ENCODE measurements at regions not wholly inside any gene's neighbourhood (a gene's known extent, or its start where the extent isn't known, plus 50 kb on each side); places are given as distances from the start of the nearest gene placed in this dataset.

DNA sequence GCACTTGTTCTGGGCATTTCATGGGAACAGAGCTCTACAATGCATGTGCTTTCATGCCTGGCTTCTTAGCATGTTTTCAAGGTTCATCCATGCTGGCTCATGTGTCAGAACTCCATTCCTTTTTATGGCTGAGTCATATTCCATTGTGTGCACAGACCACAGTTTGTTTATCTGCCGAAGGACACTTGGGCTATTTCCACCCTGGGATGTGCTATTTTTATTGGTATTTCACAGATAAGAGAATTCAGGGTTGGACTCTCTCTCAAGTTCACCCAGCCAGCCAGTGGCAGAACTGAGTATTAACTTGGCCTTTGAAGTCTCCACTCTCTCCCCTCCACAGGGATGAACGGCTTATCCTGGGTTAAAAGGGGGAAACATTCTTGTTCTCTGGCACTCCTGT, 190.7 kb upstream of the GPR26 start:
- DNase-seq (ENCODE audit: extremely low spot score, insufficient read length, low read depth) (no peak), FAIRE-seq (no peak)

DNA sequence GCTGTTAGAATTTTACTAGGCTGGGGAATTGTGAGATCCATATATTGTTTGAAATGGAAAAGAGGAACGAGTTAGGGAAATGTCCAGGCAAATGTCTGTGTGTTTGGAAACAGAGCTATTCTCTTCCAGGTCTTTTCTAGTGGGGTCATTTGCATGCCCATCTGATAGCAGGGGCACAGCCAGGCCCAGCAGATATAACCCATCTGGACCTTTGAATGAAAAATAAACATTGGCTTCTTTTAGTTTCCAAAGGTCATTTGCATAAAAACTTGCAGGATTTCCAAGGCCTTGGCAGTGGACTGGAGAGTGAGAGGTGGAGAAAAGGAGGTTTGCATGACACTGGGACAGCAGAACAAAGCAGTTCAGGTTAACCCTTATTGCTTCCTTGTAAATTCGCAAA, 188.0 kb upstream of the GPR26 start:
- no peak for FAIRE-seq

DNA sequence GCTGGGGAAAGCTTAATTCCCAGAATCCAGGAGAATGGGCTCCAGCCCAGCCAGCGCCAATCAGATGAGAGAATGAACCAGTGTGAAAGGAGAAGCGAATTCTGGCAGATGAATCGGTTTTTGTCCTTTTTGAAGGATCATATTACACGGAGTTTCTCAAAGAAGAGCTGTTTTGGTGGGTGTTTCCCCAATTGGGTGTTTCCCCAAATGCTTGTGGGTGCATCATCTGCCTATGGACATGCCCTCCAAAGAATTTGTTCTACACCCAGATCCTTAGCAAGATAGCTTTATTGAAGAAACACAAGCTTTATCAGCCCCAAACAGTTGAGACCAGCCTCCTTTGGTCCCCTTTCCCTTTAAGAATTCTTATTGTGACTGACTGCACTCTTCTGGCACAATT, 186.5 kb upstream of the GPR26 start:
- no peak for FAIRE-seq

More for the DNA sequence above, 188.0 kb upstream of the GPR26 start:
- DNase-seq (ENCODE audit: extremely low spot score, insufficient read length, low read depth) = no peak

DNA sequence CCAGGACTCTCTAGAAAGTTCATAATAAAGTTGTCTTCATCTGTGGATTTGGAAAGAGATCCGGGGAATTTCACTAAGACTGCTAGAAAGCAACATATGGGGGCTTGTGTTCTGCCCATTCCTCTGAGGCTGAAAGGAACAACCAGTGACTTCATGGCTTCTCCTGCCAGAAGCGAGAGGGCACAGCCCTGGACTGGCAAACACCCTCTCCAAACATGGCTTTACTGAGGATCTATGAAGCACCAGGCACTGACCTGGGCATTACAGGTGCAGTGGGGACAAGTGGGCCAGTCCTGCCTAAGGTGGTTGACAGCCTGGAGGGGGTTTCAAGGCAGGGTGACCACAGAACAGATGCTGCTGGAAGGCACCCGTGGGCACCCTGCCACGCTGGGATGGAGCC, 185.8 kb upstream of the GPR26 start:
- no peak for DNase-seq (ENCODE audit: extremely low spot score, insufficient read length, low read depth)
- no peak for FAIRE-seq

More for the DNA sequence above, 186.5 kb upstream of the GPR26 start:
- DNase-seq (ENCODE audit: extremely low spot score, insufficient read length, low read depth) = no peak

DNA sequence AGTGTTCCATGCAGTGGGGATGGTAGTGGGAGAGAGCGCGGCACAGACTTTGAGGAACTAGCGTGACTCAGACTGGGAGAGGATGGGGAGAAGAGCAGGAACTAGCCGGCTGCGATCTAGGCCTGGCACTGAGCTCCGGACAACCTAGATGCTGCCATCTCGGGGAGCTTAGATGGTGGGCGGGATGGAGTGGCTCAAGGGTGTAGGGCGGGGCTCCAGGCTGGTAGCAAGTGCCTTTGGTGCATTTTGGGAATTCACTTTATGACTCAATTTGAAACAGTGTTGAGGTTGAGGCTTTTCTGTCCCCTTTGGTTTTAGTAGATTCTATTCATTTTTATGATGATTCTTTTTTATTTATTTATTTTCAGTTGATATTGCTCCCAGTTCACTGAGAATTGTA, 185.3 kb upstream of the GPR26 start:
- peak; percentile 9 for DNase-seq (ENCODE audit: extremely low spot score, insufficient read length, low read depth)
- no peak for FAIRE-seq

DNA sequence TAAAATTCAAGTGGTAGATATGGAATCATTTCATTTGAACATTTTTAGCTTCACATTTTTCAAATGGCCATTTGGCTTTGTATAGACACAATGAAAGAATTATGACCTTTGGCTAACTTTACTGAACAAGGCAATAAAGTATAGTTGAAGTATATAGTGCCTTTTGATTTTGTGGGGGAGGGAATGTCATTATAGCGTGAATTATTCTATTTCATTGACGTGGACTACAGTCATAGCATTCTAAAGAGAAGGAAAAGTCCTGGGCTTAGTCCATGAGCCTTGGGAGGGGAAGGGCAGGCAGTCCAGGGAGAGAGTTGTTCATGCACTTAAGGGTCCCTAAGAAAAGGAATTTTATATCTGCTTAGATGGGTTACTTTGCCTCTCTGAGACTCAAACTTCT, 181.4 kb upstream of the GPR26 start:
- FAIRE-seq (no peak), DNase-seq (ENCODE audit: extremely low spot score, insufficient read length, low read depth) (no peak)

DNA sequence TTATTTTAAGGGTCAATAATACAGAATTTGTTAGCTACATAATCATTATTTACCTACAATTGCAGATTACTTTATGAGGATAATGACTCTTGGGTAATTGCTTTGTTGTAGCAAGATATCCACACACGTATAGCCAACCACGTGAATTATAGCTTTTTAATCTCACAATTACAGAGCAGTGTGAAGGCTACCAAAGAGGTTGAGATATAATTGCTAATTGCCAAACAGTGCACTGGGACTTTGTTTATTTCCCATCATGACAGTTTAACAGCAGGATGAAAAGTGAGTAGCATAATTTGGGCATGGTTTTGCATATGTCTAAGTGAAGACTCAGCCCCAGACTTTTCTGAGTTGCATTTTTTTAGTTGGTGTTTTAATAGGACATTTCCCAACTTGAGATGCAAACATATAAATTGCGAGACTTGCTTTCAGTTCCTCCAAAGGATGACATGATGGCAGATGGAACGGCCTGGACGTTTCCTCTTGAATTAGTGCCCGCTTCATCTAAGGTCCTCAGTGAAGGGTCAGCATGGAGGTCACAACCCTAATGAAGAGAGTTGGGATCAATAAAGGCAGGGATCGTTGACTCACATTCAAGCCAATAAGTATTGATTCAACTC, 180.7 kb upstream of the GPR26 start:
- FAIRE-seq (no peak), DNase-seq (ENCODE audit: extremely low spot score, insufficient read length, low read depth) (no peak)

DNA sequence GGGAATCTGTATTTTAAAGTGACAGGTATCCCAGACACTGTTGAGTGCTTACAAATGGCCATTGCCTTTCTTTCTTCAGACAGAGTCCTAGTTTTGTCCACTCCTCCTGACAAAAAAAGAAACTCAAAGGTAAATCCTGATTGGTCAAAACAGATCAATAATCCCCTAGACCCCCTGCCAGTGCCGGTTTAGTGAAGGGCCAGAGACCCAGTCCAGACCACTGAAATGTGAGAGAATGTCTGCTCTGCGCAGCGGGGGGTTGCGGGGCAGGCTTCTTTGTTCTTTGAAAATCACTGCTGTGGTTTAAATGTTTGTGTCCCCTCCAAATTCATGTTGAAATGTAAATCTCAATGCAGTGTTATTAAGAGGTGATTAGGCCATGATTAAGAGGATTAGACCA, 177.7 kb upstream of the GPR26 start:
- DNase-seq (ENCODE audit: extremely low spot score, insufficient read length, low read depth) (no peak), FAIRE-seq (no peak)

DNA sequence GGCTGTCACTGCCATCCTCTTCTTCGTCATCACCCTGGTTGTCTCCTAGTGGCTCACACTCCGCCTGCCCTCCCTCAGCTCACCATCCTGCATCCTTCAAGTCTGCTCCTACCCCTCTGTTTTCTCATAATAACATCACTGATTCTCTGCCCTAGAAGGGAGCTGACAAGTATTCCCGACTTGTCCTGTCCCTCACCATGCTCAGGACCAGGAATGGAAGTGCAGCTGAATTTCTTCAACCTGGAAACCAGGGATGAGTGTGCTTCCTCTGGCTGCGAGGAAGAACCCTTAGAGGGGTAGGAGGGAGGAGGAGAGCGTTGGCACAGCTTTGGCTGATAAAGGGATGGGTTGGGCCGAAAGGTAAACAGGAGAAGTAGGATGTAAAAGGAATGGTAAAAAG, 174.8 kb upstream of the GPR26 start:
- DNase-seq (ENCODE audit: extremely low spot score, insufficient read length, low read depth) (no peak), FAIRE-seq (no peak)

DNA sequence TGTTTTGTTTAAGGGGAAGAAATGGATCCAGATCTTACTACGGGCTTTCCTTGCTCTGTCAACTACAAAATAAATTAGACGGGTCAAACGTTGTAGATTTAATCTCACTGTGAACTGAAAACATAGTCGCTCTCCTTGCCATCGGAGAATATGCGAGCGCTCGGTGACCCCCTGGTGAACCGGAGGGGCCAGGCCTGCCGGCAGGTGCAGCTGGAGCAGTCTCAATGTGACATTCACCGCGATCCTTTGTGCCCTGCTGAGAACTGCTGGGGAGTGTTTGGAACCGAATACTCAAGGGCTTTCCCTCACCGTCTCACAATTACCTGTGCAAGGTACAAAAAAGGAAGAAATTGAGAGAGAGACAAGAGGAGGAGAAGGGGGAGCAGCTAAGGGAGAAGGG, 174.1 kb upstream of the GPR26 start:
- no peak for DNase-seq (ENCODE audit: extremely low spot score, insufficient read length, low read depth)
- FAIRE-seq = no peak

DNA sequence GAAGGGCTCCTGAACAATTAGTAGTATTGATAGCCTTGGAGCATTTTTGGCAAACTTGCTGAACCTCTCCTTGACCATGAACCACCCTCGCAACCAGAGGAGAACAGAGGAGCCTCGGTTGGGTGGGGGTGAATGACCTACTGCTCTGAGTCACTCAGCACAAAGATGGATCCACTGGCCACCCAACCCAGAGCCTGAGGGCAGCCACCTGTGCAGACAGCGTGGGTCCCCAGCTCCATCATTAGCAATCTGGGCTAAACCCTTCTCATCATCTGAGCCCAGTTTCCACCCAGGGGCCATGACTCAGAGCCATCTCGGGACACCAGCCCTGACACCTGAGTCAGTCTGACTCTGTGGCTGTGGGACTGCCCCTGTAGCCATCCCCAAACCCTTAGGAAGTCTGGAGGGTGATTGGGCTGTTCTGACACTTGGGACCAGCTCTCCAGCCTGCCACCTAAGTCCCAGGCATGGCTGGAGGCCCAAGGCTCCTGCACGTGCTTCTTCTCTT, 171.8 kb upstream of the GPR26 start:
- no peak for FAIRE-seq

DNA sequence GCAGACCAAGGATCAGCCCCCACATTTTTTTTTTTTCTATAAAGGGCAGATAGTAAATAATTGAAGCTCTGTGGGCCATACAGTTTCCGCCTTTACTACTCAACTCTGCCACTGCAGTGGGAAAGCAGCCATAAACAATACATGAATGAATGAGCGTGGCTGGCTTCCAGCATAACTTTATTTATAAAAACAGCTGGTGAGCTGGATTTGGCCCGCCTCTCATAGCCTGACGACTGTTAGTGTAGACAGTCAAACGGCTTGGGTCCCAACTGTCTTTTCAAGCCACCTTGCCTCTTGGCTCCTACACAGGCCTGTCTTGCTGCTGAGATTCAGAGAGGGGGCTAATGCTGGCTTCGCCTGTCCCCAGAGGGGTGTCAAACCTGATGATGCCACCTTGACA, 169.8 kb upstream of the GPR26 start:
- no peak for DNase-seq (ENCODE audit: extremely low spot score, insufficient read length, low read depth)
- no peak for FAIRE-seq

More for the DNA sequence above, 171.8 kb upstream of the GPR26 start:
- no peak for DNase-seq (ENCODE audit: extremely low spot score, insufficient read length, low read depth)

DNA sequence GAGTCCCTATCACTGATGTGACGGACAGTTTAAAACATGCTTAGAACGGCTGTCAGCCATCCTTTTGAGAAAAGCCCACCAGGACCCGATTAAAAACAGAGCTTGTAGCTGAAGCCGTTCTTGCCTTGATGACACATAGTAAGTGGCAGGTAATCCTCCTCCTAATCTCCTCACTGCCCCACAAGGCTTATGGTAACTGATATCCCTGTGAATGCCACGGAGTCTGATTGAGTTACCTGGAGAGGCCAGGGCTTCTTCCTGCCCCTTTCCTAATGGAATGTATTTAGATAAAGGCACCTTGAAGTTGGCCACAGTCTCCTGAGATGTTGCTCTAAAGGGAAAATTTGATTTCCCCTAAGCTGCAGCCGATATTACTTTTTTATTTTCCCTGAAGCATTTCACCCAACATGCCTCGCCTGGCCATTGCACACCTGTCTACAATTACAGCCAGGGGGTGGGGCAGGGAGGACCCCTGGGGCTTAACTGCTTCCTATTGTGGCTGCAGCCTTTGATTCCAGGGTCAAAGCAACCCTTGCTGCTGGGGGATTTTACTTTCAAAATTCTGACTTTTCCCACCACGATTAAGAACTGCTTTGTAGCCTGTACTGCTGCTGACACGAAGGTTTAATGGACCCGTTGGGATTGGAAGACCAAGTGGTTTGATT, 169.0 kb upstream of the GPR26 start:
- FAIRE-seq (no peak), DNase-seq (ENCODE audit: extremely low spot score, insufficient read length, low read depth) (no peak)

DNA sequence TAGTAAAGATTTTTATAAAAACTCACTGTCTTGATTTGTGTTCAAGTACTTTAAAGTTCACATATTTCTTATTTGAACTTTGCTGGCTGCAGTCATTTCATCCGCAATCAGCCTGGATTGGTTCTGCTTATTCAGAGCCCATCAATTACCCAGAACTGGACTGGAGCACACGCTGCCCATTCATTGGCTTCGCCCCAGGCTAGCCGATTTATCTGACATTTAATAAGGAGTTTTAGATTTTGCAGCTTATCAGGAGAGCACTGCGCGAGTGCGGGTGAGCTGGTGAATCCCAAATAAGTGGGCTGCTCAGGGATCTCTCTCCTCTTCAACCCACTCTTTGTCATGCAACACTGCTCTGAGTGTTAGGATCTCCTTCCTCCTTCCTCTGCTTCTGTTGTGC, 166.0 kb upstream of the GPR26 start:
- DNase-seq (ENCODE audit: extremely low spot score, insufficient read length, low read depth) = no peak
- FAIRE-seq = no peak

DNA sequence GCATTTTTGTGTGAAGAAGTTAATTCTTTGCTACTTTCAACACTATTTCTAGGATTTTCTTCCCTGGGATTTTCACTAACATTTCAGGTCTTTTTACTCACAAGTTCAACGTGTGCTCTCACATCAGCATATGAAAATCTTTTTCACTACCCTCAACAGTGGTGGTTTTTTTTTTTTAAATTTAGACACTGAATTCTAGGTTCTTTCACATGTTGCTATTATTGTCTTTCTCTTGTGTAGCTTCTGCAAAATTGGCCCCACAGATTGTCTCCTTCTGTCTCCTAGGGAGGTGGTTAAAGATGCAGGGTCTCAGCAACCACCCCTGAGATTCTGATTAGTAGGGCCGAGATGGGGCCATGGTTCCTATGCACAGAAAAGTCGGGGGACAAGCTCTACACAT, 165.0 kb upstream of the GPR26 start:
- peak; percentile 29 for FAIRE-seq
- DNase-seq (ENCODE audit: extremely low spot score, insufficient read length, low read depth) = no peak

DNA sequence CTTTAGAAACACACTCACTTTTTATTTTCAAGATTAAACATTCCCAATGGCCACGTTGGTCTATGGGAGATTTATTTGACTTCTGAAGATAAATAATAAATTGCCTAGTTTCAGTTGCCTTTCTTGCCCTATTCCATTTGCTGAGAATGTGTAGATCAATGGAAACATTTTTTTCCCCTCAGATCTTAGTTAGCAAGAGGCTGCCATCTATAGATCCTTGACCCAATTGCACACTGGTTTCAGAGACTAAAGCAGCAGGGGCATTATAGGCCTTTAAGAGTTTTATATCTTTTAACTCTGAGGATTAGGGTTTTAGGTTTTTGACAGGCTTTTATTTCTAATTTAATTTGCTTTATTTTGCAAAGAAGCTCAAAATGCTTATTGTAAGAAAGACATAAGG, 163.2 kb upstream of the GPR26 start:
- DNase-seq (ENCODE audit: extremely low spot score, insufficient read length, low read depth) = no peak
- FAIRE-seq = peak; percentile 36

DNA sequence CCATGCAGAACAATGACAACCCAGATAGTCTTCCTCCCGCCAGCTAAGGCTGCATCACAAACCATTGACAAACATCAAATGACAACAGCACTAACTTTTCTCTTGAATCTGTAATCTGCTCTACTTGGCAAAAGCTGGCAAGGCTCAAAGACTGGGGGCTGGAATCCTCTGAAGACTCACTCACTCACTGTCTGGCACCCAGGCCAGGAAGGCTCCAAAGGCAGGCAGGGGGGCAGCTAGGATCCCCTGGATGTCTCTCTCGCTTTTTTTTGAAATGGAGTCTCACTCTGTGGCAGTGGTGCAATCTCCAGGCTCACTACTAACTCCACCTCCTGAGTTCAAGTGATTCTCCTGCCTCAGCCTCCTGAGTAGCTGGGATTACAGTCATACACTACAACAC, 159.7 kb upstream of the GPR26 start:
- no peak for FAIRE-seq
- no peak for DNase-seq (ENCODE audit: extremely low spot score, insufficient read length, low read depth)

DNA sequence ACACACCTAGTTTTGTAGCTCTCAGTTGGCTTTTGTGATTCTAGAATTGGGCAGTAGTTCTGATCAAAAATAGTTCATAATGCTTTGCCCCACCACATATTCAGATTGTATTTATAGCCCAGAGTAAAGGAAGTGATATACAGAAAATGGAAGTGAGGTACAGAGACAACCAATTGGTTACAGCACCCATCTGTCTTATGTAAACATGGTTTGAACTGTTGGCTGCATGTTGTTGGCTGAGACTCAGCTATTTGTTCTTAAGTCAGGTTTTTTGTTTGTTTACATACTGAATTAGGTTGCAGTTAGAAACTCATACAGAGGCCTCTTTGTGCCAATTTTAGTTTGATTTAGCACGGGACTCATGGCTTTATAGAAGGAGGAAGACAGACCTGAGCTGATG, 158.9 kb upstream of the GPR26 start:
- no peak for FAIRE-seq
- DNase-seq (ENCODE audit: extremely low spot score, insufficient read length, low read depth) = no peak

DNA sequence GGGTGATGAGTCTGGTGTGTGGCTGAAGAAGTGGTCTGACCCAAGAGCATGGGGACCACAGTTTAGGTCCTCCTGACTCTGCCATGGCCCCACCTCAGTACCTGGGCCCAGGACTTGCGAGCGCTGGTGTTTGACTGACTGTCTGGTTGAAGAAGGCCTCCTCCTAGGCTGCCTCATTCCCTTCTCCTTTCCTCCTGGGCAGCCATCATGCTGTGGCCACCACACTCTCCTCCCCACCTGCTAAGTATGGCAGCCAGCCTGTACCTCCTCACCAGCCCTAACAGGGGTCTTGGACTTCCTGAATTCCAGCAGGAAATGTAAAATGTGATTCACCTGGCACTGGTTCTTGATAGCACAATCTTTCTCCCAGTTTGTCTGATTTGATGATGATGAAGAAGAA, 156.8 kb upstream of the GPR26 start:
- FAIRE-seq (no peak), DNase-seq (ENCODE audit: extremely low spot score, insufficient read length, low read depth) (no peak)

DNA sequence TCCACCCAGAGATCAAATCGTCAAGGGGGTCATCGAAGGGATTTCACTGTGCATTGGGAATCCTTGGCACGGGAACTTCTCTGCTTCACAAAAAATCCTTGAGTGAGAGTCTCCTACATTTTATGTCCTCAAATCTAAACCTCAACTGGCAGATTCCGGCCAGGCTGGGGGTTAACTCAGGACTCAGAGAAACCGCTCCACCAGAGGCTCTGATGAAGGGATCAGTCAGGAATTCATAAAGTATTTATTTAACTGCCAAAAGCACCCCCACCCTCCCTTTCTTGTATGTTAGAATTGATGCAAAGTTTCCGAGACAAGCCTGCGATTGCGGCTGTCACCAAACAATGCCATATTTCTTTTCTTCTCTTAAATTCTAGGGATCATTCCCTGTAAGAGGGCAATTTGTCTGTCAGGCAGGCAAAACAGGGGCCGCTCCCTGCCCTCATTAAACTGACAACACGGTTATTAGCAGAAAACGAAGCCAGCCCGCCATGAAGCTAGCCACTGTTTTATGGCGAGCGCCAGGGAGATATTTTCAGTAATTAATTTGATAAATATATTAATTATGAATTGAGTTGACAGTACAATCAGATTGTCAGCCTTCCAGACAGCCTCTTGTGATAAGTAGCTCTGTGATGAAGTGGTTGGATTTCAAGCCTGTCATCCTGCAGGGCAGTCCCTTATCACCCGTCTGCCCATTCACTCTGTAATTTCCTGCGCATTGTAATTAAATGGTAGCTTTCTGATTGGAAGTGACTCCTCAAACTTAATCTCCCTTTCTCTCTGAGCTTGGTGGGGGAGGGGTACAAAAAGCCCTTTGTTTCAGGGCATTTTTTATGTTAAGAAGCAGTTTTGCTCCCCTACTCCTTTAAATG, 153.0 kb upstream of the GPR26 start:
- DNase-seq (ENCODE audit: extremely low spot score, insufficient read length, low read depth) = no peak
- no peak for FAIRE-seq

DNA sequence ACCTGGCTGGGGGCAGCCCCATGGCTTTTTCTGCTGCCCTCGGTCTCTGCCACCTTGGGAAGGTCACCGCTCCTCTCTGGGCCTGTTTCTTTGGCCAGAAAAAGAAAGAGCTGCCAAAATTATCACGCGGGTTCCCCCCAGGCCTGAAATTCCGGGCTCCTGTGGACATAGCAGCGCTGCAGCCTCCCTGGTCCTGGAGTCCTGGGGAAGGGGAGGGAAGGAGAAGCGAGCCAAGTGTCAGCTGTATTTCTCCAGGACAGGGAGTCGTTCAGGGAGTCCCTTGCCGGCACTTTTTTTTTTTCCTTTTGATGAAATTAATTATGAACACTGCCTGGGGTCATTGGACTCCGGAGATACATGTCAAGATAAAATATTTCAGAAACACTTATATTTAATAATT, 152.3 kb upstream of the GPR26 start:
- no peak for FAIRE-seq
- no peak for DNase-seq (ENCODE audit: extremely low spot score, insufficient read length, low read depth)

Measured in GM18507 (cell line).